ENCODE measurements at regions not wholly inside any gene's neighbourhood (a gene's known extent, or its start where the extent isn't known, plus 50 kb on each side); places are given as distances from the start of the nearest gene placed in this dataset.

GRCh38 chr6:90940812-90941481 is 354.1 kb upstream of the MAP3K7 start:
- no peaks in the 10 kb centered on the region for H3K9me3 ChIP-seq (ENCODE audit: low read length)
- H3K36me3 ChIP-seq (ENCODE audit: insufficient read depth, low read length) = no peaks in the 10 kb centered on the region
- H4K20me1 ChIP-seq (ENCODE audit: insufficient read depth) = no peaks in the 10 kb centered on the region
- H2AFZ ChIP-seq (ENCODE audit: low read depth, low read length) = no peak overlapping the region
- H3K27me3 ChIP-seq (ENCODE audit: insufficient read depth, low read depth, low read length) = no peaks in the 10 kb centered on the region
- TF ChIP-seq, protein P1, sequence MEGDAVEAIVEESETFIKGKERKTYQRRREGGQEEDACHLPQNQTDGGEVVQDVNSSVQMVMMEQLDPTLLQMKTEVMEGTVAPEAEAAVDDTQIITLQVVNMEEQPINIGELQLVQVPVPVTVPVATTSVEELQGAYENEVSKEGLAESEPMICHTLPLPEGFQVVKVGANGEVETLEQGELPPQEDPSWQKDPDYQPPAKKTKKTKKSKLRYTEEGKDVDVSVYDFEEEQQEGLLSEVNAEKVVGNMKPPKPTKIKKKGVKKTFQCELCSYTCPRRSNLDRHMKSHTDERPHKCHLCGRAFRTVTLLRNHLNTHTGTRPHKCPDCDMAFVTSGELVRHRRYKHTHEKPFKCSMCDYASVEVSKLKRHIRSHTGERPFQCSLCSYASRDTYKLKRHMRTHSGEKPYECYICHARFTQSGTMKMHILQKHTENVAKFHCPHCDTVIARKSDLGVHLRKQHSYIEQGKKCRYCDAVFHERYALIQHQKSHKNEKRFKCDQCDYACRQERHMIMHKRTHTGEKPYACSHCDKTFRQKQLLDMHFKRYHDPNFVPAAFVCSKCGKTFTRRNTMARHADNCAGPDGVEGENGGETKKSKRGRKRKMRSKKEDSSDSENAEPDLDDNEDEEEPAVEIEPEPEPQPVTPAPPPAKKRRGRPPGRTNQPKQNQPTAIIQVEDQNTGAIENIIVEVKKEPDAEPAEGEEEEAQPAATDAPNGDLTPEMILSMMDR (IDR thresholded peaks at IDR 0.05; ENCODE audit: poor library complexity, severe bottlenecking) = peak; percentile 72
- TF ChIP-seq MXI1 (conservative IDR thresholded peaks at IDR 0.05; ENCODE audit: poor library complexity, severe bottlenecking) (no peak), RAD21 (conservative IDR thresholded peaks at IDR 0.05) (peak; percentile 81), SMC3 (conservative IDR thresholded peaks at IDR 0.05; ENCODE audit: poor library complexity) (peak; percentile 69)
- no peaks in the 10 kb centered on the region for H3F3A ChIP-seq (ENCODE audit: insufficient read depth, low read length, poor library complexity, severe bottlenecking)
- no peak overlapping the region for H3K27ac ChIP-seq (ENCODE audit: low read length)
- no peaks in the 10 kb centered on the region for H3K79me2 ChIP-seq (replicated peaks; ENCODE audit: insufficient read depth, low read length)
- H3K9ac ChIP-seq (ENCODE audit: low read length) = no peak overlapping the region
- H3K4me3 ChIP-seq (ENCODE audit: low read length) = no peak overlapping the region
- no peaks in the 10 kb centered on the region for H3K9me2 ChIP-seq (ENCODE audit: insufficient read depth, low read length)
- H3K4me2 ChIP-seq (ENCODE audit: low read length) = no peak overlapping the region

- no peak for TF ChIP-seq EZH2 (IDR thresholded peaks at IDR 0.05; ENCODE audit: borderline replicate concordance, insufficient read depth, low read length, poor library complexity, severe bottlenecking)
- no peak for TF ChIP-seq TAF1 (IDR thresholded peaks at IDR 0.05; ENCODE audit: low read depth)
- TF ChIP-seq POLR2AphosphoS5 (IDR thresholded peaks at IDR 0.05) = no peak
- no peak for TF ChIP-seq EP300 (conservative IDR thresholded peaks at IDR 0.05; ENCODE audit: poor library complexity, severe bottlenecking)
- TF ChIP-seq RAD21 (conservative IDR thresholded peaks at IDR 0.05) = no peak
- TF ChIP-seq, protein P1 (IDR thresholded peaks at IDR 0.05; ENCODE audit: poor library complexity, severe bottlenecking) = no peak
- TF ChIP-seq MXI1 (conservative IDR thresholded peaks at IDR 0.05; ENCODE audit: poor library complexity, severe bottlenecking) = no peak
- TF ChIP-seq SMC3 (conservative IDR thresholded peaks at IDR 0.05; ENCODE audit: poor library complexity) = no peak
- TF ChIP-seq REST (IDR thresholded peaks at IDR 0.05; ENCODE audit: borderline replicate concordance) = no peak
- H3K9ac ChIP-seq (ENCODE audit: low read length) = no peak overlapping the region
- no peak overlapping the region for H3K4me3 ChIP-seq (ENCODE audit: low read length)
- H3K27me3 ChIP-seq (ENCODE audit: insufficient read depth, low read depth, low read length) = no peaks in the 10 kb centered on the region
- H3K27ac ChIP-seq (ENCODE audit: low read length) = no peak overlapping the region
- no peak overlapping the region for H2AFZ ChIP-seq (ENCODE audit: low read depth, low read length)
- no peaks in the 10 kb centered on the region for H3K9me3 ChIP-seq (ENCODE audit: low read length)
- no peaks in the 10 kb centered on the region for H3K79me2 ChIP-seq (replicated peaks; ENCODE audit: insufficient read depth, low read length)
- H3F3A ChIP-seq (ENCODE audit: insufficient read depth, low read length, poor library complexity, severe bottlenecking) = no peaks in the 10 kb centered on the region
- no peaks in the 10 kb centered on the region for H3K36me3 ChIP-seq (ENCODE audit: insufficient read depth, low read length)
- no peaks in the 10 kb centered on the region for H3K9me2 ChIP-seq (ENCODE audit: insufficient read depth, low read length)
- no peak overlapping the region for H3K4me2 ChIP-seq (ENCODE audit: low read length)
- no peaks in the 10 kb centered on the region for H4K20me1 ChIP-seq (ENCODE audit: insufficient read depth)
Measured at GRCh38 chr6:90939906-90940305, 353.0 kb upstream of the MAP3K7 start.
